H9 (cell line): ENCODE measurements at regions not wholly inside any gene's neighbourhood (a gene's known extent, or its start where the extent isn't known, plus 50 kb on each side); places are given as distances from the start of the nearest gene placed in this dataset.

Experiments
- DNase-seq: peaks from one replicate; pipeline ENCODE4 v3.0.0-alpha.2; 2017
- H2AFZ ChIP-seq: one replicate; pipeline ENCODE4 v1.6.1; 2013; ENCODE audit warnings: mild to moderate bottlenecking, low read length, control low read depth, moderate library complexity
- H2AK5ac ChIP-seq: 2 replicates; pipeline ENCODE4 v1.6.1; 2013; ENCODE audit warnings: low read length, control low read depth, mixed read lengths; ENCODE audit not compliant: insufficient read length
- H2BK120ac ChIP-seq: one replicate; pipeline ENCODE4 v1.6.1; 2013; ENCODE audit warnings: low read depth, mild to moderate bottlenecking, low read length, control low read depth, inconsistent platforms; ENCODE audit not compliant: poor library complexity, severe bottlenecking
- H2BK12ac ChIP-seq: 2 replicates; pipeline ENCODE4 v1.6.1; 2013; ENCODE audit warnings: low read length, control low read depth, mixed read lengths, low read depth; ENCODE audit not compliant: insufficient read length
- H2BK15ac ChIP-seq: 2 replicates; pipeline ENCODE4 v1.6.1; 2013; ENCODE audit warnings: low read depth, low read length, control low read depth
- H2BK20ac ChIP-seq: one replicate; pipeline ENCODE4 v1.6.1; 2013; ENCODE audit warnings: low read depth, mild to moderate bottlenecking, low read length, control low read depth, inconsistent platforms; ENCODE audit not compliant: poor library complexity, severe bottlenecking
- H2BK5ac ChIP-seq: 2 replicates; pipeline ENCODE4 v1.6.1; 2013; ENCODE audit warnings: low read length, control low read depth, mixed read lengths; ENCODE audit not compliant: insufficient read length
- H3K14ac ChIP-seq: 2 replicates; pipeline ENCODE4 v1.6.1; 2013; ENCODE audit warnings: low read length, control low read depth; ENCODE audit not compliant: insufficient read depth
- H3K18ac ChIP-seq: 2 replicates; pipeline ENCODE4 v1.6.1; 2013; ENCODE audit warnings: low read depth, mild to moderate bottlenecking, mixed read lengths, low read length, control low read depth; ENCODE audit not compliant: insufficient read length
- H3K23ac ChIP-seq: 2 replicates; pipeline ENCODE4 v1.6.1; 2013; ENCODE audit warnings: low read length, control low read depth, mixed read lengths, low read depth; ENCODE audit not compliant: insufficient read length
- H3K23me2 ChIP-seq: 2 replicates; pipeline ENCODE4 v1.6.1; 2013; ENCODE audit warnings: low read depth, mild to moderate bottlenecking, mixed read lengths, low read length, control low read depth; ENCODE audit not compliant: insufficient read length, poor library complexity, severe bottlenecking
- H3K27ac ChIP-seq: 2 replicates; pipeline ENCODE4 v1.5.1; 2013; ENCODE audit warnings: low read length, control low read depth, mixed read lengths, low read depth; ENCODE audit not compliant: insufficient read length
- H3K27me3 ChIP-seq: 2 replicates; pipeline ENCODE4 v1.6.1; 2013; ENCODE audit warnings: low read length, control low read depth, inconsistent platforms; ENCODE audit not compliant: insufficient read depth
- H3K4ac ChIP-seq: 2 replicates; pipeline ENCODE4 v1.6.1; 2013; ENCODE audit warnings: low read depth, mild to moderate bottlenecking, control low read depth, inconsistent platforms, low read length, moderate library complexity
- H3K4me1 ChIP-seq: 2 replicates; pipeline ENCODE4 v1.6.1; 2013; ENCODE audit warnings: low read length, control low read depth, inconsistent platforms; ENCODE audit not compliant: insufficient read depth
- H3K4me2 ChIP-seq: 2 replicates; pipeline ENCODE4 v1.6.1; 2013; ENCODE audit warnings: low read length, control low read depth, mixed read lengths; ENCODE audit not compliant: insufficient read length, insufficient read depth
- H3K56ac ChIP-seq: 2 replicates; pipeline ENCODE4 v1.6.1; 2013; ENCODE audit warnings: low read depth, mild to moderate bottlenecking, mixed read lengths, low read length, control low read depth; ENCODE audit not compliant: insufficient read length
- H3K79me1 ChIP-seq: 2 replicates; pipeline ENCODE4 v1.6.1; 2013; ENCODE audit warnings: low read depth, mild to moderate bottlenecking, moderate library complexity, low read length, control low read depth, inconsistent platforms; ENCODE audit not compliant: insufficient read depth, poor library complexity, severe bottlenecking
- H3K79me2 ChIP-seq: 2 replicates; pipeline ENCODE4 v1.6.1; 2013; ENCODE audit warnings: low read length, control low read depth, inconsistent platforms; ENCODE audit not compliant: insufficient read depth
- H3K9ac ChIP-seq: 2 replicates; pipeline ENCODE4 v1.6.1; 2013; ENCODE audit warnings: low read length, control low read depth, mixed read lengths; ENCODE audit not compliant: insufficient read length; ENCODE audit errors: extremely low read depth
- H3K9me3 ChIP-seq: one replicate; pipeline ENCODE4 v1.6.1; 2013; ENCODE audit warnings: low read depth, low read length, inconsistent platforms; ENCODE audit not compliant: control insufficient read depth
- H3T11ph ChIP-seq: one replicate; pipeline ENCODE4 v1.6.1; 2013; ENCODE audit warnings: mild to moderate bottlenecking, low read length, control low read depth, inconsistent platforms
- H4K20me1 ChIP-seq: one replicate; pipeline ENCODE4 v1.6.1; 2013; ENCODE audit not compliant: control insufficient read depth, insufficient read length, insufficient read depth
- H4K5ac ChIP-seq: 2 replicates; pipeline ENCODE4 v1.6.1; 2013; ENCODE audit warnings: low read depth, mild to moderate bottlenecking, mixed read lengths, low read length, control low read depth; ENCODE audit not compliant: insufficient read length
- H4K8ac ChIP-seq: replicated peaks from 2 replicates; pipeline ENCODE4 v1.6.1; 2013; ENCODE audit warnings: low read length, control low read depth, mixed read lengths, low read depth; ENCODE audit not compliant: insufficient read length
- H4K91ac ChIP-seq: 2 replicates; pipeline ENCODE4 v1.6.1; 2013; ENCODE audit warnings: low read depth, mild to moderate bottlenecking, moderate library complexity, mixed read lengths, low read length, control low read depth; ENCODE audit not compliant: insufficient read length
- H3K27ac Mint-ChIP-seq, 3 experiments: 2 replicates in 2 of 3; 3 replicates in 1 of 3; pipeline ENCODE4 v1.8.0; 2020 to 2021; ENCODE audit warnings: mixed read lengths in 3 of 3, mild to moderate bottlenecking in 1 of 3, moderate library complexity in 1 of 3
- H3K27me3 Mint-ChIP-seq: 2 replicates; pipeline ENCODE4 v1.8.0; 2021; ENCODE audit warnings: low read depth, mild to moderate bottlenecking, moderate library complexity, mixed read lengths
- H3K36me3 Mint-ChIP-seq, 3 experiments: 2 replicates in 2 of 3; 3 replicates in 1 of 3; pipeline ENCODE4 v1.8.0; 2020 to 2021; ENCODE audit warnings: low read depth in 3 of 3, mixed read lengths in 3 of 3; ENCODE audit not compliant: insufficient read depth in 1 of 3
- H3K4me1 Mint-ChIP-seq, 2 experiments: 2 replicates each; pipeline ENCODE4 v1.8.0; 2020; ENCODE audit warnings: mixed read lengths in 2 of 2
- H3K4me3 Mint-ChIP-seq, 2 experiments: 2 replicates in 1 of 2; 3 replicates in 1 of 2; pipeline ENCODE4 v1.8.0; 2020 to 2021; ENCODE audit warnings: mild to moderate bottlenecking in 2 of 2, mixed read lengths in 2 of 2, moderate library complexity in 1 of 2
- H3K9me3 Mint-ChIP-seq, 2 experiments: 2 replicates in 1 of 2; 3 replicates in 1 of 2; pipeline ENCODE4 v1.8.0; 2020; ENCODE audit warnings: mild to moderate bottlenecking in 2 of 2, mixed read lengths in 2 of 2, moderate library complexity in 1 of 2
- WGBS: extraction: QIAGEN DNeasy Blood & Tissue Kit; methylation state at CpG from one replicate; pipeline ENCODE4 v1.1.7; 2013; ENCODE audit warnings: missing lambda C conversion rate, low lambda C conversion rate, mixed read lengths; ENCODE audit not compliant: insufficient read length; ENCODE audit errors: extremely low coverage; 5-methylcytosine and 5-hydroxymethylcytosine counted together
- TF ChIP-seq, protein P1 (sequence below): fragments of 200-600 bp; sonication (generic); conservative IDR thresholded peaks from 3 replicates; pipeline ENCODE4 v1.8.0; 2021; ENCODE audit warnings: antibody characterized with exemption, mild to moderate bottlenecking

DNA sequence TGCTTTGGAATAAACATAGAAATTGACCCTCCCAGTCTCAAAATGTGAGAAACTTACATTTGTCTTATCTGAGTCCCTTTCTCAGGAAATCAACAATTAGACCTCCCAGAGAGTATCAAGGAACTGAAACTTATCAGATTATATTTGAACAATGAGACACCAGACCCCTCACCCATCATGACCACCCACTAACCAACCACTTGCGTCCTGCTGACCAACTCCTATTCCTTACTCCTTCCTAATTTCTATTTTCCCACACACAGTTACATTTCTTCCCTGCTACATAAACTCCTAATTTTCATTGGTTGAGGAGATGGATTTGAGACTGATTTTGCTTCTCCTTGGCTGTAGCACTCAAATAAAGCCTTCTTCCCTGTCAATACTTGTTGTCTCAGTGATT is 97.9 kb downstream of the TPBG start:
- no peak overlapping the region for H2BK5ac ChIP-seq
- no peak overlapping the region for H2AFZ ChIP-seq
- no peaks in the 10 kb centered on the region for H3K79me1 ChIP-seq
- no peak overlapping the region for H2BK12ac ChIP-seq
- Mint-ChIP-seq H3K27me3 (no peaks in the 10 kb centered on the region), H3K27ac (no peak overlapping the region), H3K36me3 (peaks cover 2 to 8% (median 3%) of the 10 kb centered on the region in 3 experiments; a peak in 4 of 7 replicates), H3K9me3 (peaks cover 0 to 16% of the 10 kb centered on the region in 2 experiments; a peak in 3 of 5 replicates), H3K4me1 (no peaks in the 10 kb centered on the region), H3K4me3 (no peak overlapping the region)
- DNase-seq = no peak
- no peak overlapping the region for H3K14ac ChIP-seq
- H3K9me3 ChIP-seq = no peaks in the 10 kb centered on the region
- H4K8ac ChIP-seq = no peak overlapping the region
- H3K56ac ChIP-seq = no peak overlapping the region
- no peak overlapping the region for H3K4ac ChIP-seq
- H3K18ac ChIP-seq = no peak overlapping the region
- no peak overlapping the region for H2BK120ac ChIP-seq
- H3K23ac ChIP-seq = no peak overlapping the region
- no peaks in the 10 kb centered on the region for H3K23me2 ChIP-seq
- no peak overlapping the region for H2BK20ac ChIP-seq
- H3K27ac ChIP-seq = no peak overlapping the region
- no peak overlapping the region for H3K4me2 ChIP-seq
- H4K91ac ChIP-seq = no peak overlapping the region
- no peak overlapping the region for H3K9ac ChIP-seq
- H3K4me1 ChIP-seq = no peaks in the 10 kb centered on the region
- H3K79me2 ChIP-seq = no peaks in the 10 kb centered on the region
- no peaks in the 10 kb centered on the region for H3K27me3 ChIP-seq
- no peak overlapping the region for H3T11ph ChIP-seq
- TF ChIP-seq, protein P1, sequence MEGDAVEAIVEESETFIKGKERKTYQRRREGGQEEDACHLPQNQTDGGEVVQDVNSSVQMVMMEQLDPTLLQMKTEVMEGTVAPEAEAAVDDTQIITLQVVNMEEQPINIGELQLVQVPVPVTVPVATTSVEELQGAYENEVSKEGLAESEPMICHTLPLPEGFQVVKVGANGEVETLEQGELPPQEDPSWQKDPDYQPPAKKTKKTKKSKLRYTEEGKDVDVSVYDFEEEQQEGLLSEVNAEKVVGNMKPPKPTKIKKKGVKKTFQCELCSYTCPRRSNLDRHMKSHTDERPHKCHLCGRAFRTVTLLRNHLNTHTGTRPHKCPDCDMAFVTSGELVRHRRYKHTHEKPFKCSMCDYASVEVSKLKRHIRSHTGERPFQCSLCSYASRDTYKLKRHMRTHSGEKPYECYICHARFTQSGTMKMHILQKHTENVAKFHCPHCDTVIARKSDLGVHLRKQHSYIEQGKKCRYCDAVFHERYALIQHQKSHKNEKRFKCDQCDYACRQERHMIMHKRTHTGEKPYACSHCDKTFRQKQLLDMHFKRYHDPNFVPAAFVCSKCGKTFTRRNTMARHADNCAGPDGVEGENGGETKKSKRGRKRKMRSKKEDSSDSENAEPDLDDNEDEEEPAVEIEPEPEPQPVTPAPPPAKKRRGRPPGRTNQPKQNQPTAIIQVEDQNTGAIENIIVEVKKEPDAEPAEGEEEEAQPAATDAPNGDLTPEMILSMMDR = no peak
- no peaks in the 10 kb centered on the region for H4K20me1 ChIP-seq
- no peak overlapping the region for H2AK5ac ChIP-seq
- no CpG with 5 or more reads among the region's 1 CpG for WGBS
- H2BK15ac ChIP-seq = no peak overlapping the region
- no peak overlapping the region for H4K5ac ChIP-seq
